Keratinocyte (primary cell): ENCODE measurements at regions not wholly inside any gene's neighbourhood (a gene's known extent, or its start where the extent isn't known, plus 50 kb on each side); places are given as distances from the start of the nearest gene placed in this dataset.

Source experiments
- DNase-seq: peaks from one replicate; pipeline ENCODE4 v3.0.0-alpha.2; 2011; ENCODE audit warnings: low read depth, missing footprints, low spot score
- FAIRE-seq: peaks from 2 replicates; lab custom pipeline; 2011; peaks lifted over from hg19 to GRCh38; lab: Jason Lieb, UNC
- H2AFZ ChIP-seq: 2 replicates; pipeline ENCODE4 v1.6.0; 2012; ENCODE audit warnings: low read length, control low read depth, inconsistent platforms; ENCODE audit not compliant: control insufficient read depth
- H3K27ac ChIP-seq: 2 replicates; pipeline ENCODE4 v1.5.1; 2011; ENCODE audit warnings: low read length; ENCODE audit not compliant: control insufficient read depth, insufficient read depth
- H3K27me3 ChIP-seq: 3 replicates; pipeline ENCODE4 v1.6.0; 2011; ENCODE audit warnings: low read length; ENCODE audit not compliant: control insufficient read depth, insufficient read depth; ENCODE audit errors: extremely low read depth
- H3K36me3 ChIP-seq, 2 experiments: 2 replicates in 1 of 2; 3 replicates in 1 of 2; pipeline ENCODE4 v1.5.1; 2011; ENCODE audit warnings: low read length in 2 of 2, mild to moderate bottlenecking in 1 of 2; ENCODE audit not compliant: control insufficient read depth in 2 of 2, insufficient read depth in 2 of 2; ENCODE audit errors: extremely low read depth in 1 of 2
- H3K4me1 ChIP-seq: 3 replicates; pipeline ENCODE4 v1.5.1; 2011; ENCODE audit warnings: low read length; ENCODE audit not compliant: control insufficient read depth, insufficient read depth; ENCODE audit errors: extremely low read depth
- H3K4me2 ChIP-seq: 3 replicates; pipeline ENCODE4 v1.6.0; 2011; ENCODE audit warnings: low read depth, low read length; ENCODE audit not compliant: control insufficient read depth, insufficient read depth; ENCODE audit errors: extremely low read depth
- H3K4me3 ChIP-seq, 3 experiments: fragments of 200-600 bp in 1 of 3; sonication (generic) in 1 of 3; 2 replicates in 2 of 3; 3 replicates in 1 of 3; pipeline ENCODE4 v1.5.1; 2011 to 2016; ENCODE audit warnings: low read length in 3 of 3, mild to moderate bottlenecking in 3 of 3, control low read depth in 2 of 3, inconsistent platforms in 1 of 3, low read depth in 1 of 3, mixed read lengths in 1 of 3, mixed run types in 1 of 3, moderate library complexity in 1 of 3; ENCODE audit not compliant: control insufficient read depth in 2 of 3, insufficient read depth in 2 of 3; ENCODE audit errors: extremely low read depth in 1 of 3
- H3K79me2 ChIP-seq: 2 replicates; pipeline ENCODE4 v1.6.0; 2012; ENCODE audit warnings: low read length; ENCODE audit not compliant: control insufficient read depth, insufficient read depth
- H3K9ac ChIP-seq: 3 replicates; pipeline ENCODE4 v1.6.0; 2011; ENCODE audit warnings: low read length; ENCODE audit not compliant: control insufficient read depth, insufficient read depth; ENCODE audit errors: extremely low read depth
- H3K9me1 ChIP-seq: 3 replicates; pipeline ENCODE4 v1.6.0; 2011; ENCODE audit warnings: low read length; ENCODE audit not compliant: control insufficient read depth, insufficient read depth; ENCODE audit errors: extremely low read depth
- H3K9me3 ChIP-seq: 2 replicates; pipeline ENCODE4 v1.5.1; 2012; ENCODE audit warnings: low read depth, low read length; ENCODE audit not compliant: control insufficient read depth
- H4K20me1 ChIP-seq: 3 replicates; pipeline ENCODE4 v1.6.0; 2011; ENCODE audit warnings: low read length; ENCODE audit not compliant: control insufficient read depth, insufficient read depth; ENCODE audit errors: extremely low read depth
- EZH2 ChIP-seq: IDR thresholded peaks from one replicate; pipeline ENCODE4 v1.6.1; 2012; ENCODE audit warnings: inconsistent platforms, mild to moderate bottlenecking, low read length, moderate library complexity
- dilution Hi-C: fragments of 300-500 bp; cut with MboI; formaldehyde crosslinking; loops from one replicate; pipeline ENCODE4 v1.7.0; 2020; ENCODE audit warnings: low sequenced_read_pairs; ENCODE audit not compliant: extremely low pct_ligation_motif_present
- TF ChIP-seq, protein P1 (sequence below), 3 experiments: IDR thresholded peaks in 1 of 3; conservative IDR thresholded peaks in 1 of 3; optimal IDR thresholded peaks in 1 of 3; 2 replicates in 2 of 3; 3 replicates in 1 of 3; pipeline versions ENCODE3 to v1.5.1; 2011; ENCODE audit warnings: low read length in 3 of 3, mild to moderate bottlenecking in 3 of 3, moderate library complexity in 2 of 3, control low read depth in 1 of 3, inconsistent platforms in 1 of 3; ENCODE audit not compliant: insufficient read depth in 2 of 3; ENCODE audit errors: extremely low read depth in 1 of 3

DNA sequence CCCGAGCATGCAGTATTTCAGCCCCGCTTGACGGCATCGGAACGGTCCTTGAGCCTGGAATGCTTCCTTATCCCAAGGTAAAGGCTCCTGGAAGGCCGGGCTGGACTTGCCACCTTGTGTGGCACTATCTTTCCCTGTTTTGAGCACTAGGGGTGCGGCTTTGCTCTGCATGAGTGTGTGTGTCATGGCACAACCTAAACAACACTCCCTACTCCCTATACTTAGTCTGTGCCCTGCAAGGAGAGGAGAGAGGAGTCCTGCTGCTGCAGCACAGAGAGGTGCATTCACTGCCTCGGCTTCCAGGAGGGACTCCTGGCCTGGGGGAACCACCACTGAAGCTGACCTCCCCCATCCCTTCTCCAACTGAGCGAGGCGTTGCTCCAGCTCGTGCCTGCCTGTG, 60.4 kb upstream of the BACE2 start:
- no peaks in the 10 kb centered on the region for H3K27me3 ChIP-seq
- dilution Hi-C loops = no loop called here

DNA sequence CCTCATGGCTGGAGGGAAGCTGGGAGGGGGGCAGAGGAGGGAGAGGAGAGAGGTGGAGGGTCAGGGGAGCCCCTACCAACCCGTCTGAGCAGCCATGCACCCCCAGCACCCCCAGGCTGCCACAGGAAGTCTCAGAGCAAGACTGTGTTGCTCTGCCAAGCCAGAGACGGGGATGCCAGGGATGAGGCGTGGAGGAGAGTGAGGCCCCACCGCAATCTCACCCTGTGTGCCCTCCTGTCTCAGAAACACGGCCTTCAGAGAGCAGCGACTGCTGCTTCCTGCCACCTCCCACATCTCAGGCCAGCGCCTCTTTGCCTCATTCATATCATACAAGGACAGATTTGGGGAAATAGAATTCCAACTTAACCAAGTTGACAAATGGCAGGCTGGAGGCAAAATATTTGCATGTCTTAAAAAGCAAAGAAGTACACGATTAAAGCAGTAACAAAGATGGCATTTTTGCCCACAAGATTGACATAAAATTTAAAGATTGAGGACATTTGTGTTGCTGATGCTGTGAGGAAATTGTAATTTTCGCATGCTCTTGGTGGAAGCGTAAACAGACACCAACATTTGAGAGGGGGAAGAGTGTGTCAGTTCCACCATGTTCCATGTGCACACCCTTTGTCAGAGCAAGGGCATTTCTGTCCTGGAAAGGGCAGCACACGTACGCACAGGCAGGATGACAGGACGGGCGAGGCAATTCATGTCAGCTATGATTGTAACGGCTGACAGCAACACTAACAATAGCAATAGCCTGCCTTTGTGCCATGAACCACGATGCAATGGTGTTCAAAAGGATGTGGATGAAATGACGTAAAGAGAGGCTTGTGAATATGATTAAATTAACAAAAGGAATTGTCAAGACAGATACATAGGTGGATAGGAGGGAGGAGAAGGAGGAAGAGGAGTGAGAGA, 59.0 kb upstream of the BACE2 start:
- Histone ChIP-seq H3K4me2 (no peak overlapping the region), H3K36me3 (no peaks in the 10 kb centered on the region), H3K9me1 (no peaks in the 10 kb centered on the region), H3K27ac (no peak overlapping the region), H3K79me2 (no peaks in the 10 kb centered on the region), H4K20me1 (no peaks in the 10 kb centered on the region), H3K9me3 (no peaks in the 10 kb centered on the region), H3K27me3 (no peaks in the 10 kb centered on the region), H3K4me3 (no peak overlapping the region), H2AFZ (peak overlapping the region; percentile 33), H3K9ac (no peak overlapping the region), H3K4me1 (peaks cover 18% of the 10 kb centered on the region)
- FAIRE-seq = peak; percentile 34
- DNase-seq = no peak
- TF ChIP-seq, protein P1, sequence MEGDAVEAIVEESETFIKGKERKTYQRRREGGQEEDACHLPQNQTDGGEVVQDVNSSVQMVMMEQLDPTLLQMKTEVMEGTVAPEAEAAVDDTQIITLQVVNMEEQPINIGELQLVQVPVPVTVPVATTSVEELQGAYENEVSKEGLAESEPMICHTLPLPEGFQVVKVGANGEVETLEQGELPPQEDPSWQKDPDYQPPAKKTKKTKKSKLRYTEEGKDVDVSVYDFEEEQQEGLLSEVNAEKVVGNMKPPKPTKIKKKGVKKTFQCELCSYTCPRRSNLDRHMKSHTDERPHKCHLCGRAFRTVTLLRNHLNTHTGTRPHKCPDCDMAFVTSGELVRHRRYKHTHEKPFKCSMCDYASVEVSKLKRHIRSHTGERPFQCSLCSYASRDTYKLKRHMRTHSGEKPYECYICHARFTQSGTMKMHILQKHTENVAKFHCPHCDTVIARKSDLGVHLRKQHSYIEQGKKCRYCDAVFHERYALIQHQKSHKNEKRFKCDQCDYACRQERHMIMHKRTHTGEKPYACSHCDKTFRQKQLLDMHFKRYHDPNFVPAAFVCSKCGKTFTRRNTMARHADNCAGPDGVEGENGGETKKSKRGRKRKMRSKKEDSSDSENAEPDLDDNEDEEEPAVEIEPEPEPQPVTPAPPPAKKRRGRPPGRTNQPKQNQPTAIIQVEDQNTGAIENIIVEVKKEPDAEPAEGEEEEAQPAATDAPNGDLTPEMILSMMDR (optimal IDR thresholded peaks at IDR 0.05 in 1 of 3, IDR thresholded peaks at IDR 0.05 in 1 of 3, conservative IDR thresholded peaks at IDR 0.05 in 1 of 3; ENCODE audit: extremely low read depth in 1 of 3, insufficient read depth in 2 of 3, low read length in 3 of 3) = no peak
- no peak for TF ChIP-seq EZH2
- dilution Hi-C loops = no loop called here

More for the DNA sequence above, 60.4 kb upstream of the BACE2 start:
- peaks cover 5% of the 10 kb centered on the region for H3K4me1 ChIP-seq
- FAIRE-seq (no peak), DNase-seq (no peak)
- TF ChIP-seq EZH2 = no peak
- TF ChIP-seq, protein P1 (optimal IDR thresholded peaks at IDR 0.05 in 1 of 3, IDR thresholded peaks at IDR 0.05 in 1 of 3, conservative IDR thresholded peaks at IDR 0.05 in 1 of 3; ENCODE audit: extremely low read depth in 1 of 3, insufficient read depth in 2 of 3, low read length in 3 of 3) = no peak
- H3K4me2 ChIP-seq = no peak overlapping the region
- H3K9ac ChIP-seq = no peak overlapping the region
- H2AFZ ChIP-seq = no peak overlapping the region
- H4K20me1 ChIP-seq = no peaks in the 10 kb centered on the region
- H3K4me3 ChIP-seq = no peak overlapping the region
- no peak overlapping the region for H3K27ac ChIP-seq
- no peaks in the 10 kb centered on the region for H3K9me1 ChIP-seq
- no peaks in the 10 kb centered on the region for H3K79me2 ChIP-seq
- H3K36me3 ChIP-seq = no peaks in the 10 kb centered on the region
- no peaks in the 10 kb centered on the region for H3K9me3 ChIP-seq
